Osteoblast (primary cell): ENCODE measurements at regions not wholly inside any gene's neighbourhood (a gene's known extent, or its start where the extent isn't known, plus 50 kb on each side); places are given as distances from the start of the nearest gene placed in this dataset.
A peak's percentile ranks its signal among the peaks of the same experiment; 100 is the strongest.

Experiments
- DNase-seq: peaks from one replicate; pipeline ENCODE4 v3.0.0; 2011; ENCODE audit warnings: low spot score, mixed read lengths; ENCODE audit not compliant: insufficient read length; ENCODE audit errors: missing footprints
- H2AFZ ChIP-seq: 2 replicates; pipeline ENCODE4 v1.6.0; 2011; ENCODE audit warnings: mild to moderate bottlenecking, low read length
- H3K27ac ChIP-seq: 2 replicates; pipeline ENCODE4 v1.5.1; 2011; ENCODE audit warnings: mild to moderate bottlenecking, low read depth, low read length, moderate library complexity
- H3K27me3 ChIP-seq: 2 replicates; pipeline ENCODE4 v1.6.0; 2012; ENCODE audit warnings: mild to moderate bottlenecking, control low read depth, inconsistent platforms, low read length, moderate library complexity; ENCODE audit not compliant: insufficient read depth
- H3K36me3 ChIP-seq: 2 replicates; pipeline ENCODE4 v1.5.1; 2011; ENCODE audit warnings: mild to moderate bottlenecking, low read length, control low read depth, moderate library complexity; ENCODE audit not compliant: insufficient read depth
- H3K4me1 ChIP-seq: 2 replicates; pipeline ENCODE4 v1.5.1; 2011; ENCODE audit warnings: mild to moderate bottlenecking, low read length, control low read depth, moderate library complexity; ENCODE audit not compliant: insufficient read depth
- H3K4me2 ChIP-seq: 2 replicates; pipeline ENCODE4 v1.6.0; 2011; ENCODE audit warnings: mild to moderate bottlenecking, low read length; ENCODE audit not compliant: insufficient read depth
- H3K4me3 ChIP-seq: fragments of 200-600 bp; sonication (generic); 3 replicates; pipeline ENCODE4 v1.5.1; 2012; ENCODE audit warnings: mild to moderate bottlenecking, low read length, inconsistent platforms; ENCODE audit not compliant: insufficient read depth
- H3K79me2 ChIP-seq: 2 replicates; pipeline ENCODE4 v1.6.0; 2012; ENCODE audit warnings: mild to moderate bottlenecking, low read length, control low read depth, inconsistent platforms; ENCODE audit not compliant: insufficient read depth
- H3K9me3 ChIP-seq: 2 replicates; pipeline ENCODE4 v1.5.1; 2011; ENCODE audit warnings: low read depth, low read length, control low read depth
- H4K20me1 ChIP-seq: 2 replicates; pipeline ENCODE4 v1.6.0; 2012; ENCODE audit warnings: mild to moderate bottlenecking, low read length, control low read depth; ENCODE audit not compliant: insufficient read depth
- CTCF ChIP-seq: IDR thresholded peaks from 2 replicates; pipeline ENCODE4 v1.5.1; 2011; ENCODE audit warnings: mild to moderate bottlenecking, low read depth, low read length, moderate library complexity; ENCODE audit errors: extremely low read depth

- no peaks in the 10 kb centered on the region for H3K36me3 ChIP-seq
- no peaks in the 10 kb centered on the region for H3K4me1 ChIP-seq
- peak; percentile 32 for DNase-seq
- TF ChIP-seq CTCF, result no peak
- no peaks in the 10 kb centered on the region for H3K79me2 ChIP-seq
- H2AFZ ChIP-seq, result no peak overlapping the region
- H3K9me3 ChIP-seq, result no peaks in the 10 kb centered on the region
- no peak overlapping the region for H3K27ac ChIP-seq
- no peaks in the 10 kb centered on the region for H4K20me1 ChIP-seq
- H3K4me3 ChIP-seq, result no peak overlapping the region
- no peak overlapping the region for H3K4me2 ChIP-seq
- H3K27me3 ChIP-seq, result peaks cover 2% of the 10 kb centered on the region
These were observed 154.0 kb downstream of the MN1 start for GRCh38 chr22:27647540-27647939.

- no peak overlapping the region for H3K4me2 ChIP-seq
- no peak overlapping the region for H2AFZ ChIP-seq
- TF ChIP-seq CTCF, result no peak
- H3K27ac ChIP-seq, result no peak overlapping the region
- no peaks in the 10 kb centered on the region for H3K27me3 ChIP-seq
- H3K9me3 ChIP-seq, result no peaks in the 10 kb centered on the region
- no peak overlapping the region for H3K4me3 ChIP-seq
- H3K36me3 ChIP-seq, result no peaks in the 10 kb centered on the region
- H4K20me1 ChIP-seq, result no peaks in the 10 kb centered on the region
- H3K4me1 ChIP-seq, result no peaks in the 10 kb centered on the region
- H3K79me2 ChIP-seq, result no peaks in the 10 kb centered on the region
- DNase-seq, result no peak
These were observed 153.5 kb downstream of the MN1 start for GRCh38 chr22:27648074-27648473.

- DNase-seq, result peak; percentile 54
- H3K27me3 ChIP-seq, result no peaks in the 10 kb centered on the region
- no peaks in the 10 kb centered on the region for H3K4me1 ChIP-seq
- TF ChIP-seq CTCF, result no peak
- H3K4me3 ChIP-seq, result no peak overlapping the region
- H2AFZ ChIP-seq, result no peak overlapping the region
- no peak overlapping the region for H3K4me2 ChIP-seq
- no peaks in the 10 kb centered on the region for H3K36me3 ChIP-seq
- no peak overlapping the region for H3K27ac ChIP-seq
- no peaks in the 10 kb centered on the region for H3K79me2 ChIP-seq
- no peaks in the 10 kb centered on the region for H4K20me1 ChIP-seq
- no peaks in the 10 kb centered on the region for H3K9me3 ChIP-seq
These were observed 152.7 kb downstream of the MN1 start for GRCh38 chr22:27648853-27649252.

- Histone ChIP-seq H3K27ac (no peak overlapping the region), H2AFZ (no peak overlapping the region), H3K36me3 (no peaks in the 10 kb centered on the region), H3K9me3 (no peaks in the 10 kb centered on the region), H3K27me3 (no peaks in the 10 kb centered on the region), H3K4me3 (no peak overlapping the region), H3K79me2 (no peaks in the 10 kb centered on the region), H4K20me1 (no peaks in the 10 kb centered on the region), H3K4me2 (no peak overlapping the region), H3K4me1 (no peaks in the 10 kb centered on the region)
- peak; percentile 27 for DNase-seq
- no peak for TF ChIP-seq CTCF
These were observed 151.0 kb downstream of the MN1 start for GRCh38 chr22:27650572-27650971.
